ENCODE measurements at regions not wholly inside any gene's neighbourhood (a gene's known extent, or its start where the extent isn't known, plus 50 kb on each side); places are given as distances from the start of the nearest gene placed in this dataset.

- no peak for FAIRE-seq
Observed at GRCh38 chr10:107733328-107734130, 569.0 kb upstream of the SORCS1 start.

DNA sequence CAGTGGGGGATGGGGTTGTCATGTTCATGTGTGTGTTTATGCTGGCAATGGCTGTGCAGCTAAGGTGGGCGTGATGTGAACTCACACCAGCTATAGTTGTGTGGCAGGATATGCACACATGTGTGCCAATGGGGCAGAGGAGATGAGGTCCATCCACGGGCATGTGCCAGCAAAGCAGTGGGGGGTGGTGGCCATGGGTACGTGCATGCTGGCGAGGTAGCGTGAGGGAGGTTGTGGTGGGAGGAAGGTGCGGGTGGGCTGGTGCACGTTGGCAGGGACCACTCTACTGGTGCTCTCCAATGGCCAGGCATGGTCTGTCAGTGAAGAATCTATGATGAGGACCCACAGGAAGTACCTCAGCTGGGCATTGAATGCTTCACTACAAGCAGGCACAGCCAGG, 567.5 kb upstream of the SORCS1 start:
- no peak for FAIRE-seq
- no peak for DNase-seq (ENCODE audit: insufficient read length, low spot score)

More at GRCh38 chr10:107733328-107734130, 569.0 kb upstream of the SORCS1 start:
- DNase-seq (ENCODE audit: insufficient read length, low spot score): no peak

DNA sequence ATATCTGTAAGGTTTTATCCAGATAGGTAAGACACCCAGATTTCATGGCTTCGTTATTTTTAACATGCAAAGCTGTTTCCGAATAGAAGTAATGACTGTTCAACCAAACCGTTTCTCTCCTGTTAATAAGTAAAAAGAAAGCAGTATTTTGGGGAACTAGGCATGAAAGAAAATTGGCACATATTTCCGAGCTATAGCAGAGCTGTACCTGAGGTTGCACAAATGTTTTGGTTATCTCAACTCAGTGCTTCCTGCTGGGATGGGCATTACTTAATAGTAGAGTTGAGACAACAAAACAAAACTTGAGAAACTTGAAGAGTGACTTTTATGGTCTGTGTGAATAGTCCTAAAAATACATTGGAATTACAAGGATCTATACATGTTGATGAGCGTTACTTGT, 564.3 kb upstream of the SORCS1 start:
- no peak for FAIRE-seq

DNA sequence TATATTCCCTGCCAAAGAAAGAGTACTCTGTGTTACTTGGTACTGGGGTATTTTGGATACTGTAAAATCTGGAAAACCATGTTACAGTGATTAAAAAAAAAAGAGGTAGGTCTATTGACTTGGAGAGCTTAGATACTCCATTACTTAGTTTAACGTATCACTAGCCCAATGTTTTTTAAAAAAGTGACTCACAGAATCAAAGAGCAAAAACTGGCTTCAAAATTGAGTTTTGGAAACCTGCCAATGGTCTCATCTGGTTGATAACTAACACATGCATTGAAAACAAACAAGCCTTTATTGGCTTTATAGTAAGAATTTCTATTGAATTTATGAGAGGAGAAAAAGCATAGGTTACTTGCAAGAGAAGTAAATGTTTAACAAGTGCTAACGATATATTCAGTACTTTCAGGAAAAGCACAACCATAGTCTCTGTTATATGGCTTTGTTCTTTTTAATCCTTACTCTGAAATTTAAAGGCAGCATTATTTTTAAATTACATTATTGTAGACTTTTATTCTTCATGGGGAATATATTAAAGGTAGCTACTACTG, 563.3 kb upstream of the SORCS1 start:
- DNase-seq (ENCODE audit: insufficient read length, low spot score) (no peak), FAIRE-seq (no peak)

More for the DNA sequence above, 564.3 kb upstream of the SORCS1 start:
- no peak for DNase-seq (ENCODE audit: insufficient read length, low spot score)

GRCh38 chr10:107718864-107719263, 554.4 kb upstream of the SORCS1 start:
- FAIRE-seq (no peak), DNase-seq (ENCODE audit: insufficient read length, low spot score) (no peak)

DNA sequence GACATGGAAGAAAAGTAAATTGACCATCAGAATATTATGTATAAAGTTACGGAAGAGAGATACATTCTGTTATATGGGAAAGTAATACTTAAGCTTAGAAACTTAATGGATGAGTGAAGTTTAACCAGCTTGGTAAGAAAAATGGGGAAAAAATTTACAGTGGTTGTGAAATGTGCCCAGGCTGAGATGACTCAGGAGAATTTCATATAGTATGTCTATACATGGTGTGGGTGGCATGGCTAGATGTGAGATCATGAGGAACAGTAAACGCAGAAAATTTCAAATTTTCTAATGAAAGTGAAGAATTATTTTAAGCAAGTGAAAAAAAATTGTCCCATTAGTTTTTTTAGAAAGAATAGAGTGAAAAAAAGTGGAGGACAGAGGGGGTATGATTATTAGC, 552.5 kb upstream of the SORCS1 start:
- DNase-seq (ENCODE audit: insufficient read length, low spot score) (no peak), FAIRE-seq (no peak)

DNA sequence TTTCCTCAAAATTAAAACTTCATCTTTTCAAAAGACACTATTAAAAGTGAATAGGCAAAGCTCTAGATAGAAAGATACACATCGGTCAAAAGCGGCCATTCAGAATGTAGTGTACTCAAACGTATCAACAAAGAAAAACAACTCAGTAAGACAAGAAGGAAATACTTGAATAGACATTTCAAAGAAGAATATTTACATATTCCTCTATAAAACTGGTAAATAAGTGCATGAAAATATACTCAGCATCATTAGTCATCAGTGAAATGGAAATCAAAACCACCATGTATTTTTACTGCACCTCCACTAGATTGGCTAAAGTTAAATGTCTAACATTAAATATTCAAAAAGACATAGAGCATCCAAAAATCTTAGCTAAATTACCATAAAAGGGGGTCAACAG, 551.1 kb upstream of the SORCS1 start:
- FAIRE-seq (no peak), DNase-seq (ENCODE audit: insufficient read length, low spot score) (no peak)

DNA sequence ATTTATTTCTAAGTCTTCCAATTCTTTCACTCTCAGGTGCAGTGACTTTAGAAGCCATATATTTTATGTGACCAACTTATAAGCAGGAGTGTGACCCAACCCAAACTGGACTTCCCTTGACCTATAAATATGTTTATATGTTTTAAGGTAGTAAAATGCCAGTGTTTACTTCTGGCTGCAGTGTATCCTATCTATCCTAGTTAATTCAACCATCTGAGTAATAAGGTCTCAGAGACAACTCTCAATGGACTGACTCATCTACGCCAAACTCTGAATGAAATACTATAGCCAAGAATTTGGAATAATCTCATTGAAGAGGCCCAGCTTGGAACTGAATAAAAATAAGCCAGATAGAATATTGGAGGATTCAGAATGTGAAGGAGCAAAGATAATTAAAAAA, 544.5 kb upstream of the SORCS1 start:
- DNase-seq (ENCODE audit: insufficient read length, low spot score): no peak
- FAIRE-seq: no peak

DNA sequence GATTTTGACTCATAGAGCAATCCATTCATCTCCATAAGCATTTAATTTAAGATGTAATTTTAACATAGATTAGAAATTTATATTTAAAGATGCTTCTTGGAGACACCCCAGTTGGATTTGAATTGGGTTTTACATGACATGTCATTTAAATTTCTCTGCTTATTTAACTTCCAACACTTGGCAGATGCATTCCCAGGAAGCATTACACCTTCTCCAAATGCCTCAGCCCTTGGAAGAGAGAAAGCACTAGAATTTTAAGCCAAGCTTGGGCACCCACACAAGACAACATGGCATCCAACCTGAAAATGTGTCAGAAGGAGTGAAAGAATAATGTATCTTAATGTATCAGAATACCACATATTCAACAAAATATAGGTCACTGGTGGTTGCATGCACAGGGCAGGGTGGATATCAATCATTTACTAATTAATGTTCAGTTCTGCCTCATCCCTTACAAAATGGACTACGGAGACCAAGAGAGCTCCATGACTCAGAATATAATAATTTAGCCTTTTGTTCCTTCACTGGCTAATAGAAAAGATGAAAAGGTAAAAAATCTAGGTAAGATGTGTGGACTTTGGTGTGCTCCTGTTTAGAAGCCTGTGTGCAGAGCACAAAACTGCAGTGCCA, 541.7 kb upstream of the SORCS1 start:
- DNase-seq (ENCODE audit: insufficient read length, low spot score): no peak
- no peak for FAIRE-seq

DNA sequence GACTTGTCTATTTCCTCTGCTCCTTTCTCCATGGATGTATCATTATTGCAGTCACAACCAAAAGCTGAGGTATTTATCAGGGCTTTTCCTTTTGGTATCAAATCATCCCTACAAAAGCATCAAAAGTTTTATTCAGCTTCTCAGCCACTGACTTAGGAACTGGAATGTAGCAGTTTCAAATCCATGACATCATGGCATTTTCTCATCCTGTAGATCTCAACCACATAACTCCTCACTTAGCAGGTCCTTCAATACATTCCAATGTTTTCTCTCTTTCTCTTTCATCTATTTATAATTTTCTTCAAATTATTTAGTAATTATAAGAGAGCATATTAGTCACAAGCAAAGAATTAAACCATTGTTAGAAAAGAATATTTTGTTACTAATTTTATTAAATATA, 537.4 kb upstream of the SORCS1 start:
- FAIRE-seq: no peak
- no peak for DNase-seq (ENCODE audit: insufficient read length, low spot score)

- DNase-seq (ENCODE audit: insufficient read length, low spot score) (no peak), FAIRE-seq (no peak)
Observed at GRCh38 chr10:107692072-107692471, 527.6 kb upstream of the SORCS1 start.

GRCh38 chr10:107689323-107689722, 524.8 kb upstream of the SORCS1 start:
- DNase-seq (ENCODE audit: insufficient read length, low spot score) (no peak), FAIRE-seq (no peak)

- no peak for FAIRE-seq
- DNase-seq (ENCODE audit: insufficient read length, low spot score): no peak
Observed at GRCh38 chr10:107687701-107688100, 523.2 kb upstream of the SORCS1 start.

DNA sequence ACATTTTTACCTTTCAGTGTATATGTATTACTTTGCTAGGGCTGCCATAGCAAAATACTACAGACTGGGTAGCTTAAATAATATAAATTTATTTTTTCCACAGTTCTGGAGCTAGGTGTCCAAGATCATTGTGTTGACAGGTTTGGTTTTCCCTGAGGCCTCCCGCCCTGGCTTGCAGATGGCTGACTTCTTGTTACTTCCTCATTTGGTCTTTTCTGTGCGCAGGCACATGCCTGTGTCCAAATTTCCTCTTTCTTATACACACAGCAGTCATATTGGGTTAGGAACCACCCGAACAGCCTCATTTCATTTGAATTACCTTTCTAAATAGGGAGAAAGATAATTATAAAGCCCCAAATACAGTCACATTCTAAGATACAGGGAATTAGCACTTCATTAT, 521.6 kb upstream of the SORCS1 start:
- DNase-seq (ENCODE audit: insufficient read length, low spot score) (no peak), FAIRE-seq (no peak)

- FAIRE-seq (no peak), DNase-seq (ENCODE audit: insufficient read length, low spot score) (no peak)
Observed at GRCh38 chr10:107671960-107672359, 507.5 kb upstream of the SORCS1 start.

DNA sequence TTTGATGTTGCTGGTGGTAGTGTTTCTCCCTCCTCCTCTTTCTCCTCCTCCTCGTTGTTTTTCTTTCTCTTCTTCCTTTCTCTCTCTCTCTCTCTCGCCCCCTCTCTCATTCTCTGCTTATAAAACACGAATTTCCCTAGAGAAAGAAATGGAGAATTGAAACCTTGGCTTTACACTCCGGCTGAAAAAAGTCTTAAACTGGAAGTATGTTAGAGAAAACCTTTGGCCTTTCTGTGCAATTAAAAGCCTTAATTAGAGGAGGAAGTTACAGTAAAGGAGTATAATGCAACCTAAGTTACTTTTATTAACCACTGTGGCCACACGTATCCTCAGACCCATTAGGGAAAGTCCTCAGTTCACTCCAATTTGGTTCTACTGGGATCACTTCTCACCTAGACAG, 501.7 kb upstream of the SORCS1 start:
- no peak for FAIRE-seq
- no peak for DNase-seq (ENCODE audit: insufficient read length, low spot score)

GRCh38 chr10:107665459-107665858, 501.0 kb upstream of the SORCS1 start:
- no peak for FAIRE-seq
- no peak for DNase-seq (ENCODE audit: insufficient read length, low spot score)

GRCh38 chr10:107657851-107658250, 493.3 kb upstream of the SORCS1 start:
- no peak for DNase-seq (ENCODE audit: insufficient read length, low spot score)
- no peak for FAIRE-seq

DNA sequence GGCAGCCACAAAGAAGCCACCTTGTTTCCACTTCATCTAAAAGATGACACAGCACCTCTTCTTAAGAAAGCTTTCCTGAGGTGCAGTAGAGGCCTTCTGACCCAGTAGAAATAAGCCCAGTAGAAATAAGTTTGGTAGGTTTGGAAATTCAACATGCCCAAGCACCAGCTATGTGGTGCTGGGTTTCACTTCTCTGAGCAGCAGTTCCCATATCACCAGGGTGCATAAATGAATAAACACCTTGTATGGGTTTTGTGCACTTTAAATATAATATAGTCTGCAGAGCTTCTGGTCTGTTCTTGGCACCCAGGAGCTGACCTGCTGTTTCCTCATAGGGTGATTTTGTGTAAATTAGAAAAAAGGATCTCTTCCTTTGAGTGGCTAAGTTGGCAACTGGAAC, 492.4 kb upstream of the SORCS1 start:
- FAIRE-seq (no peak), DNase-seq (ENCODE audit: insufficient read length, low spot score) (no peak)

GRCh38 chr10:107653832-107654287, 489.4 kb upstream of the SORCS1 start:
- no peak for FAIRE-seq
- no peak for DNase-seq (ENCODE audit: insufficient read length, low spot score)

GRCh38 chr10:107650939-107651338, 486.4 kb upstream of the SORCS1 start:
- FAIRE-seq: no peak
- DNase-seq (ENCODE audit: insufficient read length, low spot score): no peak

GRCh38 chr10:107649249-107649648, 484.7 kb upstream of the SORCS1 start:
- FAIRE-seq: no peak
- no peak for DNase-seq (ENCODE audit: insufficient read length, low spot score)

Measured in GM19239 (cell line).